Ishikawa (cell line): ENCODE measurements at regions not wholly inside any gene's neighbourhood (a gene's known extent, or its start where the extent isn't known, plus 50 kb on each side); places are given as distances from the start of the nearest gene placed in this dataset.

Experiments
- CEBPB ChIP-seq: IDR thresholded peaks from 2 replicates; pipeline ENCODE4 v1.6.1; 2012
- CREB1 ChIP-seq: IDR thresholded peaks from 2 replicates; pipeline ENCODE4 v1.6.1; 2012; ENCODE audit warnings: low read depth
- EGR1 ChIP-seq: IDR thresholded peaks from 2 replicates; pipeline ENCODE4 v1.6.1; 2012
- EP300 ChIP-seq: IDR thresholded peaks from 2 replicates; pipeline ENCODE4 v1.6.1; 2012; ENCODE audit warnings: borderline replicate concordance
- FOXM1 ChIP-seq: IDR thresholded peaks from 2 replicates; pipeline ENCODE4 v1.6.1; 2012; ENCODE audit warnings: low read depth, borderline replicate concordance
- NFIC ChIP-seq: IDR thresholded peaks from 2 replicates; pipeline ENCODE4 v1.6.1; 2012
- RAD21 ChIP-seq: IDR thresholded peaks from 2 replicates; pipeline ENCODE4 v1.6.1; 2012; ENCODE audit warnings: low read depth
- TAF1 ChIP-seq: IDR thresholded peaks from 2 replicates; pipeline ENCODE4 v1.6.1; 2012; ENCODE audit warnings: low read depth, mild to moderate bottlenecking
- TCF12 ChIP-seq: IDR thresholded peaks from 2 replicates; pipeline ENCODE4 v1.6.1; 2012; ENCODE audit warnings: low read depth
- TEAD4 ChIP-seq: IDR thresholded peaks from 2 replicates; pipeline ENCODE4 v1.6.1; 2012
- YY1 ChIP-seq: IDR thresholded peaks from 2 replicates; pipeline ENCODE4 v1.6.1; 2012; ENCODE audit warnings: low read depth
- ZBTB7A ChIP-seq: IDR thresholded peaks from 2 replicates; pipeline ENCODE4 v1.6.1; 2012; ENCODE audit warnings: low read depth
- TF ChIP-seq, protein P1 (sequence below): IDR thresholded peaks from 2 replicates; pipeline ENCODE4 v1.6.1; 2012
- TF ChIP-seq, protein P2 (sequence below): IDR thresholded peaks from 2 replicates; pipeline ENCODE4 v1.6.1; 2012; ENCODE audit warnings: low read depth, mild to moderate bottlenecking
- TF ChIP-seq, protein P3 (sequence below): IDR thresholded peaks from 2 replicates; pipeline ENCODE4 v1.6.1; 2012

DNA sequence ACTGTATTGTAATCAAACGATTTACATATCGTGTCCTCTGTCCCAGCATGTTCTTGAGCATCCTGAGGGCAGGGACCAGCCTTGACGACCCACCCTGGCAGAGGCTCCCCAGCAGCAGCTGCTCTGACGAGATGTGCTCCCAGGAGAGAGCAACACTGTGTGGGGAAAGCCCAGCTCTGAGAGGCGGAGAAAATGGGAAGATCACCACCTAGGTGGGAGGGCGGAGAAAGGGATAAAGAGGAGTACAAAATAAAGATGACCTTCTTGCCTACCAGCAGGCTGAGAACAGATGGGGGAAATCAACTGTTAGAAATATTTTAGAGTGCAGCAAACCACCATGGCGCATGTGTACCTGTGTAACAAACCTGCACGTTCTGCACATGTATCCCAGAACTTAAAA lies 71.5 kb upstream of the CAPRIN2 start:
- no peak for TF ChIP-seq CEBPB
- TF ChIP-seq EP300: no peak
- TF ChIP-seq ZBTB7A: no peak
- TF ChIP-seq NFIC: no peak
- TF ChIP-seq, protein P1, sequence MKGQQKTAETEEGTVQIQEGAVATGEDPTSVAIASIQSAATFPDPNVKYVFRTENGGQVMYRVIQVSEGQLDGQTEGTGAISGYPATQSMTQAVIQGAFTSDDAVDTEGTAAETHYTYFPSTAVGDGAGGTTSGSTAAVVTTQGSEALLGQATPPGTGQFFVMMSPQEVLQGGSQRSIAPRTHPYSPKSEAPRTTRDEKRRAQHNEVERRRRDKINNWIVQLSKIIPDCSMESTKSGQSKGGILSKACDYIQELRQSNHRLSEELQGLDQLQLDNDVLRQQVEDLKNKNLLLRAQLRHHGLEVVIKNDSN: no peak
- no peak for TF ChIP-seq EGR1

DNA sequence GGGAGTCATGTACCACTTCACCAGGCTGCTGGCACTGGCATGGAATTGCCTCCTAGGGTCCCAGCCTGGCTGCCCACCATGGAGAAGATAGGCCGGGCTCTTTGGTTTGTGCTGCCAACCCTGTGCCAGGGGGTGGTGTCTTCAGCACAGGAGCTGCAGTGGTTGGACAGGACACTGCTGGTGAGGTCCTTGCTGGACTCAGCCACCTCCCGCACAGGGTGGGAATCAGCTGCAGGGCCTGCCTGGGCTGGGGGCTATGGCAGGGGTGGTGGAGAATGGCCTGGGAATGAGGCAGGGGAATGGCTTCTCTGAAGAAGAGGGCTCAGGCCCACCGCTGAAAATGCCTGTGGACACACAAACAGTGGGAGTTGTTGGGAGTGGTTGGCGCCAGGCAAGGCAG lies 70.6 kb upstream of the CAPRIN2 start:
- TF ChIP-seq ZBTB7A: no peak
- no peak for TF ChIP-seq CREB1
- no peak for TF ChIP-seq TCF12
- no peak for TF ChIP-seq YY1
- TF ChIP-seq, protein P2, sequence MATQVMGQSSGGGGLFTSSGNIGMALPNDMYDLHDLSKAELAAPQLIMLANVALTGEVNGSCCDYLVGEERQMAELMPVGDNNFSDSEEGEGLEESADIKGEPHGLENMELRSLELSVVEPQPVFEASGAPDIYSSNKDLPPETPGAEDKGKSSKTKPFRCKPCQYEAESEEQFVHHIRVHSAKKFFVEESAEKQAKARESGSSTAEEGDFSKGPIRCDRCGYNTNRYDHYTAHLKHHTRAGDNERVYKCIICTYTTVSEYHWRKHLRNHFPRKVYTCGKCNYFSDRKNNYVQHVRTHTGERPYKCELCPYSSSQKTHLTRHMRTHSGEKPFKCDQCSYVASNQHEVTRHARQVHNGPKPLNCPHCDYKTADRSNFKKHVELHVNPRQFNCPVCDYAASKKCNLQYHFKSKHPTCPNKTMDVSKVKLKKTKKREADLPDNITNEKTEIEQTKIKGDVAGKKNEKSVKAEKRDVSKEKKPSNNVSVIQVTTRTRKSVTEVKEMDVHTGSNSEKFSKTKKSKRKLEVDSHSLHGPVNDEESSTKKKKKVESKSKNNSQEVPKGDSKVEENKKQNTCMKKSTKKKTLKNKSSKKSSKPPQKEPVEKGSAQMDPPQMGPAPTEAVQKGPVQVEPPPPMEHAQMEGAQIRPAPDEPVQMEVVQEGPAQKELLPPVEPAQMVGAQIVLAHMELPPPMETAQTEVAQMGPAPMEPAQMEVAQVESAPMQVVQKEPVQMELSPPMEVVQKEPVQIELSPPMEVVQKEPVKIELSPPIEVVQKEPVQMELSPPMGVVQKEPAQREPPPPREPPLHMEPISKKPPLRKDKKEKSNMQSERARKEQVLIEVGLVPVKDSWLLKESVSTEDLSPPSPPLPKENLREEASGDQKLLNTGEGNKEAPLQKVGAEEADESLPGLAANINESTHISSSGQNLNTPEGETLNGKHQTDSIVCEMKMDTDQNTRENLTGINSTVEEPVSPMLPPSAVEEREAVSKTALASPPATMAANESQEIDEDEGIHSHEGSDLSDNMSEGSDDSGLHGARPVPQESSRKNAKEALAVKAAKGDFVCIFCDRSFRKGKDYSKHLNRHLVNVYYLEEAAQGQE: no peak
- no peak for TF ChIP-seq RAD21
- TF ChIP-seq EGR1: no peak
- no peak for TF ChIP-seq TEAD4
- TF ChIP-seq, protein P1: no peak
- no peak for TF ChIP-seq EP300
- TF ChIP-seq TAF1: no peak
- no peak for TF ChIP-seq CEBPB
- TF ChIP-seq NFIC: no peak

DNA sequence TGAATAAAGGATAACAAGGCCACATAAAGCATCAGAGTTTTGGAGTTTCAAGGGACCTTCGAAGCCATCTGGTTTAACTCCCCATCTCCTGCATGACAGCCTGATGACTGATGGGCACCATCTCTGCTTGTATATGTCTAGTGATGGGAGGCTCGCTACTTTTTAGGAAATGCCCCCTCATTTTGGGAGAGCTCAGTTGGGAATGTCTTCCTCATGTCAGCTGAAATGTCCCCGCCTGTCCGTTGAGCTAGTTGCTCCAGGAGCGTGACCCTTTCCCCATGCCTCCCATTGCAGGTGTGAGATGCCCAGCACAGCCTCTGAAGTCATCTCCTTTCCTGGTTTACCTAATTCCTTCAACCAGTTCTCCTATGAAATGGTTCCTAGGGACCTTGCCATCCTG lies 69.6 kb upstream of the CAPRIN2 start:
- TF ChIP-seq CREB1: no peak
- no peak for TF ChIP-seq NFIC
- TF ChIP-seq RAD21: no peak
- no peak for TF ChIP-seq ZBTB7A
- TF ChIP-seq TCF12: no peak
- TF ChIP-seq, protein P3, sequence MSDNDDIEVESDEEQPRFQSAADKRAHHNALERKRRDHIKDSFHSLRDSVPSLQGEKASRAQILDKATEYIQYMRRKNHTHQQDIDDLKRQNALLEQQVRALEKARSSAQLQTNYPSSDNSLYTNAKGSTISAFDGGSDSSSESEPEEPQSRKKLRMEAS: no peak
- no peak for TF ChIP-seq FOXM1
- no peak for TF ChIP-seq TEAD4
- TF ChIP-seq, protein P2: no peak
- TF ChIP-seq, protein P1: no peak
- no peak for TF ChIP-seq EP300
- TF ChIP-seq TAF1: no peak
- no peak for TF ChIP-seq EGR1
- no peak for TF ChIP-seq CEBPB
- no peak for TF ChIP-seq YY1

DNA sequence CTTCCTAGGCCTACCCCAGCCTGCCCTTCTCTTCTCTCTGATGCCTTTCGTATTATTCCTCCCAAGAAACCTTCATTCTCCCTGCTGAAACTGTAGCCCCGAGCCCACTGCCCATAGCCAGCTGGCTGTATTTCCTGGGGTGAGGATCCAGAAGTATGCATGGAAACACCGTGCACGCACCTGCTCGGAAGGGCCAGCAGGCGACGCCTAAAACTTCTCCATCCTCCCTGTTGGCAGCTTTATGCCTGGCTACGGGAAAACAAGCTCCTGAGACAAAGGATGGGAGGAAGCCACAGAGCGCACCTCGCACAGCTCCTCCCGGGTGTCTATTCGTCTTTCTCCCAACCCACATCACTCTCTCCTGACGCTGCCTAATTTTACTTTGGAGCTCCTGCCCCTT lies 69.0 kb upstream of the CAPRIN2 start:
- TF ChIP-seq TEAD4 (no peak), NFIC (no peak), EP300 (no peak), EGR1 (no peak), FOXM1 (no peak), TCF12 (no peak), RAD21 (no peak)
- TF ChIP-seq, protein P2: no peak
- TF ChIP-seq, protein P1: no peak
